ENCODE measurements at regions not wholly inside any gene's neighbourhood (a gene's known extent, or its start where the extent isn't known, plus 50 kb on each side); places are given as distances from the start of the nearest gene placed in this dataset.

- TF ChIP-seq CTCF (conservative IDR thresholded peaks at IDR 0.05 in 1 of 2, IDR thresholded peaks at IDR 0.05 in 1 of 2; ENCODE audit: low read depth in 1 of 2, low read length in 2 of 2), result no peak
- no peak for TF ChIP-seq EZH2 (IDR thresholded peaks at IDR 0.05; ENCODE audit: low read length, missing control alignments)
Observed at GRCh38 chr11:134606251-134606650, 194.2 kb upstream of the B3GAT1 start.
